ENCODE measurements at regions not wholly inside any gene's neighbourhood (a gene's known extent, or its start where the extent isn't known, plus 50 kb on each side); places are given as distances from the start of the nearest gene placed in this dataset.

DNA sequence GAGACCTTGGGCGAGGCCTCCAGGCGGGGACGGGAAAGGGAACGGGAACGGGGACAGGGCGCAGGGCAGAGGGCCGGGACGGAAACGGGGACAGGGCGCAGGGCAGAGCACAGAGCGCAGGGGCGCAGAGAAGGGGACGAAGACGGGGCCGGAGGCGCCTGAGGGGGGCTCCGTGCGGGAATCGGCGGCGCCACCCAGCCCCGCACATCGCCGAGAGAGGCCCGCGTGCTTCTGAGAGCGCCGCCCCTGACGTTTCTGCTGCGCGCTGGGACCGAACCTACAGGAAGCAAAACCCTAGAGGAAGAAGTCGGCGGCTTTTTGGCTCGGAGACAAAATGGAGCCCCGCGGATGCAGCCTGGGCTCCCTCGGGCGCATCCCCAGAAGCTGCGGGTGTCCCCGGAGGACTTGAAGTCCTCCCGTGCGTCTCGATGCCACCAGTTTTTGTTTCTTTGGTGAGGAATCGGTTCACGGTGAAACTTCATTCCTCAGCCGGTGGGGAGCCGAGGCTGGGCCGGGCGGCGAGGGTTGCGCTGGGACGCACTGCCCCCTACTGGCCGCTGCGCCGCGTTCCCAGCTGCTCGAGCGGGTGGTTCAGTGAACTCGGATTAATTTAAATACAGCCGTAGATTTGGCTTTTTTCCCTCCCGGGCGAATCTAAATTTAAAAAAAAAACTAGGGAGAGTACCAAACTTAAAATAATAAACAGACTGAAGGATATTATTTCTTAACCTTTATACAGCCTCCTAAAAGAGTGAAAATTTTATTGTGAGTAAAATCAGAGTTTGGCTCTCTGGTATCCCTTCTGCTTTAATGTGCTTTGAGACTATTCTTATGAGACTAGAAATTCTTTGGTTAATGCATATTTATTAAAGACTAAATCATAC, 350.0 kb upstream of the ARGLU1 start:
- TF ChIP-seq, protein P1, sequence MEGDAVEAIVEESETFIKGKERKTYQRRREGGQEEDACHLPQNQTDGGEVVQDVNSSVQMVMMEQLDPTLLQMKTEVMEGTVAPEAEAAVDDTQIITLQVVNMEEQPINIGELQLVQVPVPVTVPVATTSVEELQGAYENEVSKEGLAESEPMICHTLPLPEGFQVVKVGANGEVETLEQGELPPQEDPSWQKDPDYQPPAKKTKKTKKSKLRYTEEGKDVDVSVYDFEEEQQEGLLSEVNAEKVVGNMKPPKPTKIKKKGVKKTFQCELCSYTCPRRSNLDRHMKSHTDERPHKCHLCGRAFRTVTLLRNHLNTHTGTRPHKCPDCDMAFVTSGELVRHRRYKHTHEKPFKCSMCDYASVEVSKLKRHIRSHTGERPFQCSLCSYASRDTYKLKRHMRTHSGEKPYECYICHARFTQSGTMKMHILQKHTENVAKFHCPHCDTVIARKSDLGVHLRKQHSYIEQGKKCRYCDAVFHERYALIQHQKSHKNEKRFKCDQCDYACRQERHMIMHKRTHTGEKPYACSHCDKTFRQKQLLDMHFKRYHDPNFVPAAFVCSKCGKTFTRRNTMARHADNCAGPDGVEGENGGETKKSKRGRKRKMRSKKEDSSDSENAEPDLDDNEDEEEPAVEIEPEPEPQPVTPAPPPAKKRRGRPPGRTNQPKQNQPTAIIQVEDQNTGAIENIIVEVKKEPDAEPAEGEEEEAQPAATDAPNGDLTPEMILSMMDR (conservative IDR thresholded peaks at IDR 0.05), result peak; percentile 95
- TF ChIP-seq ZFX (IDR thresholded peaks at IDR 0.05), result no peak

Data from C4-2B (cell line).